ENCODE measurements at regions not wholly inside any gene's neighbourhood (a gene's known extent, or its start where the extent isn't known, plus 50 kb on each side); places are given as distances from the start of the nearest gene placed in this dataset.

DNA sequence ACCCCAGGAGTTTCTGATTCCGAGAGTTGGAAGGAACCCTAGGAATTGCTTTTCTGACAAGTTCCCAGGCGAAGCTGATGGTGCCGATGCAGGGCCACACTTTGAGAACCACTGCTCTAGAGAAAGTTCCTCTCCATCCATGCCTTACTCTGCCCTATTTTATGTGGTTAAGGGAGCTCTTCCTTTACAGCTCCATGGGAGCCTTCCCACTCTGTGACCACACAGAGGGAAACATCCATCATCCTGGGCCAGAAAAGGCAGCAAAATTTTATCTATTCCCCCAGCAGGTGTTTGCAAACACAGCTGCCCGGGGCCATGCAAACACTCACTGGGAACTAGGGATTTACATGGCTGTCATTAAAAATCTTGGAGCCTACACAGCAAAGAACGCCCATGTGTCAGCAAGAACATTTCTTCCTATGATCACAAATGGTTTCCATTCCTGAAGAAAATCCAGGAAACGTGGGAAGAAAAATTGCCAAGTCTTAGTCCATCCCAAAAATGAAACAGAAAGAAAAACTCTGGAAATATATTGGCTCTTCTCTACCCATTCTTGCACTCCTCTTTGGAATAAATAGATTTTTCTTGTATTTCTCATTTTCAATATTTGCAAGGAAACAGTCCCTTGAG, 252.7 kb downstream of the PMP22 start:
- no peak for TF ChIP-seq EZH2phosphoT487 (IDR thresholded peaks at IDR 0.05; ENCODE audit: low read depth)
- TF ChIP-seq, protein P1, sequence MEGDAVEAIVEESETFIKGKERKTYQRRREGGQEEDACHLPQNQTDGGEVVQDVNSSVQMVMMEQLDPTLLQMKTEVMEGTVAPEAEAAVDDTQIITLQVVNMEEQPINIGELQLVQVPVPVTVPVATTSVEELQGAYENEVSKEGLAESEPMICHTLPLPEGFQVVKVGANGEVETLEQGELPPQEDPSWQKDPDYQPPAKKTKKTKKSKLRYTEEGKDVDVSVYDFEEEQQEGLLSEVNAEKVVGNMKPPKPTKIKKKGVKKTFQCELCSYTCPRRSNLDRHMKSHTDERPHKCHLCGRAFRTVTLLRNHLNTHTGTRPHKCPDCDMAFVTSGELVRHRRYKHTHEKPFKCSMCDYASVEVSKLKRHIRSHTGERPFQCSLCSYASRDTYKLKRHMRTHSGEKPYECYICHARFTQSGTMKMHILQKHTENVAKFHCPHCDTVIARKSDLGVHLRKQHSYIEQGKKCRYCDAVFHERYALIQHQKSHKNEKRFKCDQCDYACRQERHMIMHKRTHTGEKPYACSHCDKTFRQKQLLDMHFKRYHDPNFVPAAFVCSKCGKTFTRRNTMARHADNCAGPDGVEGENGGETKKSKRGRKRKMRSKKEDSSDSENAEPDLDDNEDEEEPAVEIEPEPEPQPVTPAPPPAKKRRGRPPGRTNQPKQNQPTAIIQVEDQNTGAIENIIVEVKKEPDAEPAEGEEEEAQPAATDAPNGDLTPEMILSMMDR (IDR thresholded peaks at IDR 0.05; ENCODE audit: low read depth, low read length) = no peak
